HK-2 (cell line): ENCODE measurements at regions not wholly inside any gene's neighbourhood (a gene's known extent, or its start where the extent isn't known, plus 50 kb on each side); places are given as distances from the start of the nearest gene placed in this dataset.
A peak's percentile ranks its signal among the peaks of the same experiment; 100 is the strongest.

Experiments
- DNase-seq: peaks from one replicate; pipeline ENCODE4 v3.0.0-alpha.2; 2018; ENCODE audit not compliant: unreplicated experiment

GRCh38 chr1:115577513-115577912 lies 64.3 kb upstream of the VANGL1 start:
- no peak for DNase-seq

GRCh38 chr1:115575661-115576060 lies 66.1 kb upstream of the VANGL1 start:
- no peak for DNase-seq

GRCh38 chr1:115572710-115573109 lies 69.1 kb upstream of the VANGL1 start:
- DNase-seq: no peak

- DNase-seq: no peak
Measured at GRCh38 chr1:115567431-115567830, 74.3 kb upstream of the VANGL1 start.

- no peak for DNase-seq
Measured at GRCh38 chr1:115565791-115566190, 76.0 kb upstream of the VANGL1 start.

GRCh38 chr1:115565353-115565752 lies 76.4 kb upstream of the VANGL1 start:
- DNase-seq: no peak

GRCh38 chr1:115564201-115564600 lies 77.6 kb upstream of the VANGL1 start:
- no peak for DNase-seq

- DNase-seq: no peak
Measured at GRCh38 chr1:115560027-115560426, 81.7 kb upstream of the VANGL1 start.

GRCh38 chr1:115558275-115558674 lies 83.5 kb upstream of the VANGL1 start:
- no peak for DNase-seq

- DNase-seq: no peak
Measured at GRCh38 chr1:115557715-115558114, 84.1 kb upstream of the VANGL1 start.

GRCh38 chr1:115556236-115556635 lies 85.5 kb upstream of the VANGL1 start:
- DNase-seq: no peak

- no peak for DNase-seq
Measured at GRCh38 chr1:115555446-115555845, 86.3 kb upstream of the VANGL1 start.

- DNase-seq: no peak
Measured at GRCh38 chr1:115547696-115548095, 94.1 kb upstream of the VANGL1 start.

GRCh38 chr1:115546846-115547245 lies 94.9 kb upstream of the VANGL1 start:
- DNase-seq: no peak

- peak; percentile 93 for DNase-seq
Measured at GRCh38 chr1:115545791-115546733, 95.7 kb upstream of the VANGL1 start.

- peak; percentile 64 for DNase-seq
Measured at GRCh38 chr1:115545096-115545720, 96.6 kb upstream of the VANGL1 start.

GRCh38 chr1:115544131-115544530 lies 97.6 kb upstream of the VANGL1 start:
- no peak for DNase-seq

- no peak for DNase-seq
Measured at GRCh38 chr1:115543247-115543646, 98.5 kb upstream of the VANGL1 start.

GRCh38 chr1:115539736-115540135 lies 102.0 kb upstream of the VANGL1 start:
- DNase-seq: no peak

GRCh38 chr1:115539061-115539460 lies 102.7 kb upstream of the VANGL1 start:
- DNase-seq: no peak

- no peak for DNase-seq
Measured at GRCh38 chr1:115538579-115538978, 103.2 kb upstream of the VANGL1 start.

- no peak for DNase-seq
Measured at GRCh38 chr1:115537415-115537814, 104.4 kb upstream of the VANGL1 start.

GRCh38 chr1:115536279-115536816 lies 105.4 kb upstream of the VANGL1 start:
- no peak for DNase-seq
